H1 (cell line): ENCODE measurements at regions not wholly inside any gene's neighbourhood (a gene's known extent, or its start where the extent isn't known, plus 50 kb on each side); places are given as distances from the start of the nearest gene placed in this dataset.

ENCODE experiments used
- CTCF ChIA-PET: fragments of 300-600 bp; sonication (Branson Sonifier 250); formaldehyde crosslinking; loops from one replicate; lab custom pipeline; 2021; ENCODE audit not compliant: partially characterized antibody; lab: Charles Lee
- POLR2A ChIA-PET: fragments of 300-600 bp; sonication (Branson Sonifier 250); formaldehyde crosslinking; loops from one replicate; lab custom pipeline; 2021; ENCODE audit warnings: inconsistent platforms; ENCODE audit not compliant: partially characterized antibody; lab: Charles Lee
- DNase-seq, 2 experiments: peaks; one replicate each; pipeline versions ENCODE4 v3.0.0 to v3.0.0-alpha.2; 2010 to 2022; ENCODE audit warnings: low spot score in 2 of 2, low read depth in 1 of 2, mixed read lengths in 1 of 2
- FAIRE-seq: peaks from 2 replicates; lab custom pipeline; 2011; peaks lifted over from hg19 to GRCh38; lab: Jason Lieb, UNC
- H2AFZ ChIP-seq: 2 replicates; pipeline ENCODE4 v1.8.1; 2012; ENCODE audit warnings: low read length, inconsistent platforms
- H2AK5ac ChIP-seq: 2 replicates; pipeline ENCODE4 v1.6.1; 2013; ENCODE audit warnings: low read depth, low read length
- H2BK120ac ChIP-seq: replicated peaks from 2 replicates; pipeline ENCODE3; 2013; ENCODE audit warnings: low read depth, low read length, inconsistent platforms
- H2BK12ac ChIP-seq: 2 replicates; pipeline ENCODE4 v1.6.1; 2013; ENCODE audit warnings: low read depth, low read length
- H2BK15ac ChIP-seq: 2 replicates; pipeline ENCODE4 v1.6.1; 2013; ENCODE audit warnings: low read length
- H2BK20ac ChIP-seq: 2 replicates; pipeline ENCODE4 v1.6.1; 2013; ENCODE audit warnings: low read length
- H2BK5ac ChIP-seq: 2 replicates; pipeline ENCODE4 v1.6.1; 2013; ENCODE audit warnings: low read depth, low read length
- H3K14ac ChIP-seq: 2 replicates; pipeline ENCODE4 v1.6.1; 2013; ENCODE audit warnings: inconsistent platforms; ENCODE audit not compliant: insufficient read length
- H3K18ac ChIP-seq: 2 replicates; pipeline ENCODE4 v1.6.1; 2013; ENCODE audit warnings: low read length; ENCODE audit errors: extremely low read depth
- H3K23ac ChIP-seq: 2 replicates; pipeline ENCODE4 v1.6.1; 2013; ENCODE audit warnings: inconsistent platforms; ENCODE audit not compliant: insufficient read length
- H3K23me2 ChIP-seq: 2 replicates; pipeline ENCODE4 v1.6.1; 2013; ENCODE audit warnings: low read depth, low read length
- H3K27ac ChIP-seq: 2 replicates; pipeline ENCODE4 v1.6.1; 2011; ENCODE audit warnings: low read depth, low read length, inconsistent platforms
- H3K27me3 ChIP-seq, 4 experiments: replicated peaks in 1 of 4; 1 replicate in 1 of 4; 2 replicates in 3 of 4; pipeline versions ENCODE4 v1.6.1 to v1.8.1; 2011 to 2013; ENCODE audit warnings: low read length in 3 of 4, mild to moderate bottlenecking in 3 of 4, inconsistent platforms in 2 of 4, mixed read lengths in 2 of 4, moderate library complexity in 1 of 4; ENCODE audit not compliant: control insufficient read depth in 3 of 4, insufficient read depth in 3 of 4; ENCODE audit errors: extremely low read depth in 1 of 4
- H3K36me3 ChIP-seq, 4 experiments: 2 replicates each; pipeline versions ENCODE4 v1.6.1 to v1.8.1; 2011 to 2013; ENCODE audit warnings: mild to moderate bottlenecking in 4 of 4, low read length in 3 of 4, moderate library complexity in 2 of 4, control low read depth in 1 of 4, inconsistent platforms in 1 of 4; ENCODE audit not compliant: insufficient read depth in 4 of 4, control insufficient read depth in 2 of 4
- H3K4ac ChIP-seq: replicated peaks from 2 replicates; pipeline ENCODE3; 2013; ENCODE audit warnings: low read length, low read depth, mixed read lengths, inconsistent platforms; ENCODE audit not compliant: insufficient read length
- H3K4me1 ChIP-seq, 4 experiments: replicated peaks in 1 of 4; 1 replicate in 1 of 4; 2 replicates in 3 of 4; pipeline versions ENCODE4 v1.6.1 to v1.8.1; 2011 to 2013; ENCODE audit warnings: low read length in 3 of 4, inconsistent platforms in 2 of 4, mixed read lengths in 1 of 4; ENCODE audit not compliant: insufficient read depth in 4 of 4, control insufficient read depth in 3 of 4
- H3K4me2 ChIP-seq, 2 experiments: 2 replicates each; pipeline versions ENCODE4 v1.6.1 to v1.8.1; 2011 to 2013; ENCODE audit warnings: low read depth in 2 of 2, low read length in 2 of 2, control low read depth in 1 of 2, inconsistent platforms in 1 of 2, mild to moderate bottlenecking in 1 of 2; ENCODE audit not compliant: insufficient read depth in 1 of 2
- H3K4me3 ChIP-seq, 4 experiments: fragments of 200-600, 300-600 bp in 1 of 4; sonication (generic), shearing (Covaris generic), sonication (Bioruptor Twin) in 1 of 4; 2 replicates each; pipeline versions ENCODE4 v1.5.1 to v1.8.1; 2011 to 2016; ENCODE audit warnings: low read length in 4 of 4, low read depth in 3 of 4, control low read depth in 2 of 4, inconsistent platforms in 2 of 4, mild to moderate bottlenecking in 2 of 4, mixed read lengths in 1 of 4, moderate library complexity in 1 of 4; ENCODE audit not compliant: insufficient read depth in 2 of 4; ENCODE audit errors: extremely low read depth in 1 of 4
- H3K56ac ChIP-seq: replicated peaks from 2 replicates; pipeline ENCODE3; 2013; ENCODE audit warnings: low read depth, mild to moderate bottlenecking, mixed read lengths, low read length, inconsistent platforms; ENCODE audit not compliant: insufficient read length
- H3K79me1 ChIP-seq: 2 replicates; pipeline ENCODE4 v1.6.1; 2013; ENCODE audit warnings: low read depth, low read length, control low read depth
- H3K79me2 ChIP-seq, 2 experiments: 2 replicates each; pipeline versions ENCODE4 v1.6.1 to v1.8.1; 2012 to 2013; ENCODE audit warnings: low read length in 2 of 2, mild to moderate bottlenecking in 2 of 2, inconsistent platforms in 1 of 2; ENCODE audit not compliant: insufficient read depth in 2 of 2, control insufficient read depth in 1 of 2
- H3K9ac ChIP-seq, 4 experiments: replicated peaks in 1 of 4; 1 replicate in 1 of 4; 2 replicates in 3 of 4; pipeline versions ENCODE4 v1.6.1 to v1.8.1; 2011 to 2013; ENCODE audit warnings: low read depth in 3 of 4, low read length in 3 of 4, control low read depth in 2 of 4, mild to moderate bottlenecking in 2 of 4, moderate library complexity in 2 of 4, inconsistent platforms in 1 of 4; ENCODE audit errors: extremely low read depth in 1 of 4
- H3K9me3 ChIP-seq, 2 experiments: 2 replicates each; pipeline versions ENCODE4 v1.6.1 to v1.8.1; 2012 to 2013; ENCODE audit warnings: mild to moderate bottlenecking in 2 of 2, moderate library complexity in 2 of 2, control low read depth in 1 of 2, inconsistent platforms in 1 of 2, low read depth in 1 of 2, low read length in 1 of 2, mixed read lengths in 1 of 2; ENCODE audit not compliant: insufficient read depth in 2 of 2
- H4K20me1 ChIP-seq, 2 experiments: replicated peaks in 1 of 2; 2 replicates each; pipeline versions ENCODE3 to v1.8.1; 2011 to 2013; ENCODE audit warnings: inconsistent platforms in 2 of 2, low read length in 2 of 2, mild to moderate bottlenecking in 1 of 2; ENCODE audit not compliant: insufficient read depth in 2 of 2, control insufficient read depth in 1 of 2
- H4K5ac ChIP-seq: 2 replicates; pipeline ENCODE4 v1.6.1; 2013; ENCODE audit warnings: low read length, low read depth, mixed read lengths, inconsistent platforms; ENCODE audit not compliant: insufficient read length
- H4K8ac ChIP-seq: 2 replicates; pipeline ENCODE4 v1.8.0; 2013; ENCODE audit warnings: mild to moderate bottlenecking, moderate library complexity, low read length, inconsistent platforms; ENCODE audit not compliant: insufficient read depth; ENCODE audit errors: extremely low read depth
- H4K91ac ChIP-seq: replicated peaks from 2 replicates; pipeline ENCODE3; 2013; ENCODE audit warnings: low read length, mixed read lengths, inconsistent platforms; ENCODE audit not compliant: insufficient read length
- BRCA1 ChIP-seq: IDR thresholded peaks from 2 replicates; pipeline ENCODE4 v1.6.1; 2012; ENCODE audit warnings: low read depth, low read length, improper control_type of control experiment
- CREB1 ChIP-seq: IDR thresholded peaks from 2 replicates; pipeline ENCODE4 v1.6.1; 2012; ENCODE audit warnings: inconsistent platforms
- EZH2 ChIP-seq: fragments of 200-600 bp; sonication (generic); IDR thresholded peaks from 2 replicates; pipeline ENCODE4 v1.7.1; 2012; ENCODE audit warnings: low read depth, mild to moderate bottlenecking, moderate library complexity, low read length, inconsistent platforms; ENCODE audit not compliant: severe bottlenecking
- KDM5A ChIP-seq: fragments of 200-600 bp; IDR thresholded peaks from 2 replicates; pipeline ENCODE4 v1.7.1; 2012; ENCODE audit warnings: mild to moderate bottlenecking, low read length, inconsistent platforms, mixed read lengths
- NANOG ChIP-seq: IDR thresholded peaks from 2 replicates; pipeline ENCODE4 v1.6.1; 2011; ENCODE audit warnings: low read length, low read depth, mild to moderate bottlenecking, inconsistent platforms; ENCODE audit not compliant: insufficient read depth, poor library complexity, severe bottlenecking
- PHF8 ChIP-seq: fragments of 200-600 bp; sonication (generic); conservative IDR thresholded peaks from 2 replicates; pipeline ENCODE4 v1.7.1; 2012; ENCODE audit warnings: low read depth, mild to moderate bottlenecking, inconsistent platforms, low read length, moderate library complexity
- RXRA ChIP-seq: IDR thresholded peaks from 2 replicates; pipeline ENCODE4 v1.6.1; 2011; ENCODE audit warnings: low read depth, mild to moderate bottlenecking, low read length, moderate library complexity; ENCODE audit not compliant: insufficient read depth
- SAP30 ChIP-seq: fragments of 300-600 bp; sonication (generic); IDR thresholded peaks from 2 replicates; pipeline ENCODE4 v1.7.1; 2012; ENCODE audit warnings: low read length, moderate library complexity, mild to moderate bottlenecking, inconsistent platforms; ENCODE audit not compliant: insufficient read depth, insufficient replicate concordance
- SIN3A ChIP-seq, 2 experiments: IDR thresholded peaks in 1 of 2; conservative IDR thresholded peaks in 1 of 2; 2 replicates each; pipeline ENCODE4 v1.6.1; 2011 to 2012; ENCODE audit warnings: low read length in 2 of 2, improper control_type of control experiment in 1 of 2, low read depth in 1 of 2, mild to moderate bottlenecking in 1 of 2
- SP1 ChIP-seq: IDR thresholded peaks from 2 replicates; pipeline ENCODE4 v1.6.1; 2011; ENCODE audit warnings: low read depth, low read length
- TAF7 ChIP-seq: optimal IDR thresholded peaks from 2 replicates; pipeline ENCODE3; 2011; ENCODE audit warnings: low read depth, mild to moderate bottlenecking, inconsistent platforms, low read length, moderate library complexity, borderline replicate concordance
- WGBS, 2 experiments: shearing (Covaris generic) in 1 of 2; methylation state at CpG; one replicate each; pipeline versions ENCODE4 v1.1.6 to v1.1.7; 2013 to 2015; ENCODE audit warnings: low lambda C conversion rate in 2 of 2, mixed read lengths in 2 of 2, inconsistent platforms in 1 of 2, low coverage in 1 of 2, missing lambda C conversion rate in 1 of 2; ENCODE audit not compliant: insufficient replicate concordance in 2 of 2, insufficient coverage in 1 of 2, insufficient read length in 1 of 2; ENCODE audit errors: extremely low coverage in 1 of 2, missing lambda C conversion rate in 1 of 2; 5-methylcytosine and 5-hydroxymethylcytosine counted together

DNA sequence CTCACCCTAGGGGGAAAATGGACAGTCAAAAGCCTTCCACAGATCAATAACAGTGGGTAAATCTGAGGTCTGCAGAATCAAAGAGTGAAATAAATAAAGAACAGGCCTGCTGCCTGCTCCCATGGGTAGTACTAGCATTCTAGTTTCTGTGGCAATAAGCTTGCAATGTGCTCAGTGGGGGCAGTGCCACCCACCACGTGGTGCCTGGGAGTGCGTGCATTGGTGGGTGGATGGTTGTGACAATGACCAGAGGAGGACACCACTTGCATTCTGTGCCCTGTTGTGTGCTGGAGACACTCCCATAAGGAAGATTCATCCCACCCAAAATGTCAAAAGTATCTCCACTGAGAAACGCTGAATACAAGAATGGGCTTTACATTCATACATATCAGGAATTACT lies 95.5 kb upstream of the NEDD9 start:
- no peak for FAIRE-seq
- ChIA-PET POLR2A (no interaction called here), CTCF (no interaction called here)
- Histone ChIP-seq H3K23ac (no peak overlapping the region), H4K8ac (no peak overlapping the region), H3K18ac (no peak overlapping the region), H4K91ac (no peak overlapping the region), H3K4me1 (peaks cover 0 to 3% (median 2%) of the 10 kb centered on the region in 4 experiments; a peak in 1 of 7 replicates), H3K27ac (no peak overlapping the region), H2BK20ac (no peak overlapping the region), H2AFZ (no peak overlapping the region), H3K9ac (no peak overlapping the region), H3K79me2 (no peaks in the 10 kb centered on the region), H2BK120ac (no peak overlapping the region), H3K79me1 (no peaks in the 10 kb centered on the region), H2AK5ac (no peak overlapping the region), H3K23me2 (no peaks in the 10 kb centered on the region), H2BK5ac (no peak overlapping the region), H3K56ac (no peak overlapping the region), H3K4ac (no peak overlapping the region), H3K27me3 (no peaks in the 10 kb centered on the region; a peak in 2 of 7 replicates), H3K36me3 (no peaks in the 10 kb centered on the region), H3K9me3 (no peaks in the 10 kb centered on the region), H3K4me2 (no peak overlapping the region), H3K14ac (no peak overlapping the region), H4K5ac (no peak overlapping the region), H3K4me3 (no peak overlapping the region), H2BK15ac (no peak overlapping the region), H4K20me1 (no peaks in the 10 kb centered on the region), H2BK12ac (no peak overlapping the region)
- DNase-seq, result no peak
- TF ChIP-seq NANOG (no peak), PHF8 (no peak), CREB1 (no peak), TAF7 (no peak), BRCA1 (no peak), KDM5A (no peak), SIN3A (conservative IDR thresholded peaks at IDR 0.05 in 1 of 2, IDR thresholded peaks at IDR 0.05 in 1 of 2; ENCODE audit: low read depth in 1 of 2, low read length in 2 of 2) (no peak), SP1 (no peak), RXRA (no peak), SAP30 (no peak), EZH2 (no peak)
- 81% methylated on average over 3 of the region's 3 CpGs; no CpG with 5 or more reads in 1 of the 2 experiments for WGBS, 2 experiments
